OCI-LY3 (cell line): ENCODE measurements at regions not wholly inside any gene's neighbourhood (a gene's known extent, or its start where the extent isn't known, plus 50 kb on each side); places are given as distances from the start of the nearest gene placed in this dataset.

Source experiments
- H2AFZ ChIP-seq: fragments of 200-600, 300-600 bp; shearing (Covaris generic); 2 replicates; pipeline ENCODE4 v1.6.0; 2014; ENCODE audit warnings: antibody characterized with exemption, low read depth, low read length
- H3K27ac ChIP-seq: fragments of 200-600, 300-600 bp; sonication (generic); 2 replicates; pipeline ENCODE4 v1.5.1; 2014; ENCODE audit warnings: mild to moderate bottlenecking, low read length, moderate library complexity, mixed read lengths
- H3K27me3 ChIP-seq: fragments of 200-600, 300-600 bp; sonication (generic); 2 replicates; pipeline ENCODE4 v1.6.1; 2014; ENCODE audit warnings: low read depth, low read length, mixed read lengths
- H3K36me3 ChIP-seq: fragments of 200-600, 300-600 bp; sonication (generic); replicated peaks from 2 replicates; pipeline ENCODE3; 2014; ENCODE audit warnings: low read depth, low read length, mixed read lengths
- H3K4me1 ChIP-seq: fragments of 300-600, 200-600 bp; sonication (generic); 2 replicates; pipeline ENCODE4 v1.6.1; 2014; ENCODE audit warnings: low read length, mixed read lengths
- H3K4me2 ChIP-seq: fragments of 200-600, 300-600 bp; sonication (generic); 2 replicates; pipeline ENCODE4 v1.6.1; 2014; ENCODE audit warnings: low read length, mixed read lengths
- H3K4me3 ChIP-seq: fragments of 300-600, 200-600 bp; sonication (generic); 2 replicates; pipeline ENCODE4 v1.5.1; 2014; ENCODE audit warnings: antibody characterized with exemption, mild to moderate bottlenecking, low read length, moderate library complexity
- H3K79me2 ChIP-seq: fragments of 300-600, 200-600 bp; shearing (Covaris generic); 2 replicates; pipeline ENCODE4 v1.6.1; 2014; ENCODE audit warnings: mild to moderate bottlenecking, low read length, mixed read lengths
- H3K9ac ChIP-seq: fragments of 300-600, 200-600 bp; shearing (Covaris generic); 2 replicates; pipeline ENCODE4 v1.6.0; 2014; ENCODE audit warnings: mild to moderate bottlenecking, low read length, moderate library complexity
- H3K9me3 ChIP-seq: fragments of 200-600, 300-600 bp; shearing (Covaris generic); 2 replicates; pipeline ENCODE4 v1.6.1; 2014; ENCODE audit warnings: low read length, mixed read lengths; ENCODE audit not compliant: insufficient read depth
- H4K20me1 ChIP-seq: fragments of 200-600, 300-600 bp; sonication (generic); 2 replicates; pipeline ENCODE4 v1.6.1; 2016; ENCODE audit warnings: low read length, mixed read lengths; ENCODE audit not compliant: insufficient read depth
- EZH2phosphoT487 ChIP-seq: fragments of 200-600 bp; shearing (Covaris generic); IDR thresholded peaks from 2 replicates; pipeline ENCODE4 v1.6.1; 2018; ENCODE audit warnings: antibody characterized with exemption, mixed run types, low read depth
- TF ChIP-seq, protein P1 (sequence below): fragments of 200-600, 300-600 bp; sonication (generic); IDR thresholded peaks from 2 replicates; pipeline ENCODE4 v1.5.1; 2014; ENCODE audit warnings: antibody characterized with exemption, low read length, low read depth

- Histone ChIP-seq H3K27ac (no peak overlapping the region), H3K79me2 (no peaks in the 10 kb centered on the region), H3K36me3 (no peaks in the 10 kb centered on the region), H3K27me3 (no peaks in the 10 kb centered on the region), H3K4me3 (no peak overlapping the region), H3K9ac (no peak overlapping the region), H2AFZ (no peak overlapping the region), H4K20me1 (no peaks in the 10 kb centered on the region), H3K4me2 (no peak overlapping the region), H3K4me1 (no peaks in the 10 kb centered on the region), H3K9me3 (no peaks in the 10 kb centered on the region)
- no peak for TF ChIP-seq EZH2phosphoT487
- TF ChIP-seq, protein P1, sequence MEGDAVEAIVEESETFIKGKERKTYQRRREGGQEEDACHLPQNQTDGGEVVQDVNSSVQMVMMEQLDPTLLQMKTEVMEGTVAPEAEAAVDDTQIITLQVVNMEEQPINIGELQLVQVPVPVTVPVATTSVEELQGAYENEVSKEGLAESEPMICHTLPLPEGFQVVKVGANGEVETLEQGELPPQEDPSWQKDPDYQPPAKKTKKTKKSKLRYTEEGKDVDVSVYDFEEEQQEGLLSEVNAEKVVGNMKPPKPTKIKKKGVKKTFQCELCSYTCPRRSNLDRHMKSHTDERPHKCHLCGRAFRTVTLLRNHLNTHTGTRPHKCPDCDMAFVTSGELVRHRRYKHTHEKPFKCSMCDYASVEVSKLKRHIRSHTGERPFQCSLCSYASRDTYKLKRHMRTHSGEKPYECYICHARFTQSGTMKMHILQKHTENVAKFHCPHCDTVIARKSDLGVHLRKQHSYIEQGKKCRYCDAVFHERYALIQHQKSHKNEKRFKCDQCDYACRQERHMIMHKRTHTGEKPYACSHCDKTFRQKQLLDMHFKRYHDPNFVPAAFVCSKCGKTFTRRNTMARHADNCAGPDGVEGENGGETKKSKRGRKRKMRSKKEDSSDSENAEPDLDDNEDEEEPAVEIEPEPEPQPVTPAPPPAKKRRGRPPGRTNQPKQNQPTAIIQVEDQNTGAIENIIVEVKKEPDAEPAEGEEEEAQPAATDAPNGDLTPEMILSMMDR = no peak
Observed at GRCh38 chr5:17788351-17788750, 154.1 kb downstream of the TAF11L14 start.

- Histone ChIP-seq H3K4me3 (no peak overlapping the region), H3K9me3 (no peaks in the 10 kb centered on the region), H4K20me1 (no peaks in the 10 kb centered on the region), H3K27ac (no peak overlapping the region), H3K4me2 (no peak overlapping the region), H2AFZ (no peak overlapping the region), H3K79me2 (no peaks in the 10 kb centered on the region), H3K27me3 (no peaks in the 10 kb centered on the region), H3K9ac (no peak overlapping the region), H3K4me1 (no peaks in the 10 kb centered on the region), H3K36me3 (no peaks in the 10 kb centered on the region)
- TF ChIP-seq, protein P1 = no peak
- no peak for TF ChIP-seq EZH2phosphoT487
Observed at GRCh38 chr5:17794201-17794600, 159.9 kb downstream of the TAF11L14 start.

GRCh38 chr5:17794815-17795214 lies 160.6 kb downstream of the TAF11L14 start:
- Histone ChIP-seq H3K27ac (no peak overlapping the region), H3K4me3 (no peak overlapping the region), H3K9me3 (no peaks in the 10 kb centered on the region), H3K36me3 (no peaks in the 10 kb centered on the region), H4K20me1 (no peaks in the 10 kb centered on the region), H3K4me1 (no peaks in the 10 kb centered on the region), H3K79me2 (no peaks in the 10 kb centered on the region), H3K4me2 (no peak overlapping the region), H3K9ac (no peak overlapping the region), H3K27me3 (no peaks in the 10 kb centered on the region), H2AFZ (no peak overlapping the region)
- TF ChIP-seq, protein P1 = no peak
- no peak for TF ChIP-seq EZH2phosphoT487

DNA sequence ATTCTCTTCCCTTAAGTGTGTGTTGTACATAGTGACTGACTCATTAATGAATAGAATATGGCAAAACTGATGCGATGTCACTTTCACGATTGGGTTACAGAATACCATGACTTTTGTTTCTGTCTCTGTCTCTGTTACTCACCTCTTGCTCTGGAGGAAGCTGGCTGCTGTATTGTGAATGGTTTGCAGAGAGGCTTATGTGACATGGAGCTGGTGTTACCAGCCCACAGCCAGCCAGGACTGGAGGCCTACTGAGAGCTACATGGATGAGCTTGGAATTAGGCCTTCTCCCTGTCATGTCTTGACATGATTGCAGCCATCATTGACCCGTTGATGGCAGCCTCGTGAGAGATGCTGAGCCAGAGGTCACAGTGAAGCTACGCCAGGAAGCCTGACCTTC lies 161.9 kb downstream of the TAF11L14 start:
- no peaks in the 10 kb centered on the region for H4K20me1 ChIP-seq
- TF ChIP-seq, protein P1 = no peak
- no peak for TF ChIP-seq EZH2phosphoT487
- H2AFZ ChIP-seq = no peak overlapping the region
- no peak overlapping the region for H3K4me2 ChIP-seq
- H3K9me3 ChIP-seq = no peaks in the 10 kb centered on the region
- H3K27me3 ChIP-seq = no peaks in the 10 kb centered on the region
- H3K79me2 ChIP-seq = no peaks in the 10 kb centered on the region
- H3K4me3 ChIP-seq = no peak overlapping the region
- H3K9ac ChIP-seq = no peak overlapping the region
- no peaks in the 10 kb centered on the region for H3K36me3 ChIP-seq
- H3K4me1 ChIP-seq = no peaks in the 10 kb centered on the region
- no peak overlapping the region for H3K27ac ChIP-seq
